HepG2 (cell line): ENCODE measurements at regions not wholly inside any gene's neighbourhood (a gene's known extent, or its start where the extent isn't known, plus 50 kb on each side); places are given as distances from the start of the nearest gene placed in this dataset.
A peak's percentile ranks its signal among the peaks of the same experiment; 100 is the strongest.
"Not testable (repeated sequence)": the region's sequence is repeated elsewhere in the genome, so short reads cannot be mapped to it uniquely, and the experiment has no call there.

ENCODE experiments used
- ATAC-seq: fragments of 200-7000 bp; cut with Tn5 transposase; 3 replicates; pipeline ENCODE4 v1.9.1; 2020; ENCODE audit warnings: mild to moderate bottlenecking, moderate library complexity
- BruUV-seq: library from RNA; stranded (reverse); fragments of 400-500 nt; replicated peaks from 2 replicates; lab custom pipeline; 2021; lab: Mats Ljungman, UMichigan
- CTCF ChIA-PET: fragments of 300-600 bp; formaldehyde crosslinking; extraction: SDS; loops from one replicate; lab custom pipeline; 2021; ENCODE audit warnings: low total read pairs, inconsistent platforms, low intra/inter-chr PET ratio; lab: Yijun Ruan, JAX
- POLR2A ChIA-PET: fragments of 350-600 bp; sonication (Branson Sonifier 250); formaldehyde crosslinking; loops from one replicate; lab custom pipeline; 2020; ENCODE audit warnings: antibody characterized with exemption, inconsistent platforms; lab: Yijun Ruan, JAX
- DNase-seq: peaks from one replicate; pipeline ENCODE4 v3.0.0-alpha.2; 2015; ENCODE audit warnings: low spot score
- FAIRE-seq: peaks from 3 replicates; lab custom pipeline; 2011; peaks lifted over from hg19 to GRCh38; lab: Jason Lieb, UNC
- H2AFZ ChIP-seq: one replicate; pipeline ENCODE4 v1.6.1; 2011; ENCODE audit warnings: low read length, inconsistent platforms
- H3K27ac ChIP-seq: fragments of 300-600 bp; 3 replicates; pipeline ENCODE4 v1.8.0; 2011; ENCODE audit warnings: mixed run types, mild to moderate bottlenecking, mixed read lengths, low read length, inconsistent platforms; ENCODE audit not compliant: insufficient read depth; ENCODE audit errors: extremely low read length
- H3K27me3 ChIP-seq, 2 experiments: fragments of 200-600 bp in 1 of 2; 2 replicates in 1 of 2; 3 replicates in 1 of 2; pipeline versions ENCODE4 v1.6.0 to v1.8.0; 2011; ENCODE audit warnings: low read length in 2 of 2, mild to moderate bottlenecking in 2 of 2, moderate library complexity in 2 of 2, inconsistent platforms in 1 of 2; ENCODE audit not compliant: insufficient read depth in 2 of 2, control insufficient read depth in 1 of 2
- H3K36me3 ChIP-seq, 2 experiments: fragments of 200-600 bp in 1 of 2; replicated peaks in 1 of 2; 2 replicates in 1 of 2; 3 replicates in 1 of 2; pipeline versions ENCODE4 v1.5.1 to v1.8.0; 2011; ENCODE audit warnings: low read length in 2 of 2, inconsistent platforms in 1 of 2; ENCODE audit not compliant: insufficient read depth in 2 of 2, control insufficient read depth in 1 of 2
- H3K4me1 ChIP-seq: 2 replicates; pipeline ENCODE4 v1.5.1; 2012; ENCODE audit warnings: low read length, inconsistent platforms; ENCODE audit not compliant: insufficient read depth
- H3K4me2 ChIP-seq: 2 replicates; pipeline ENCODE4 v1.6.0; 2011; ENCODE audit warnings: low read depth, low read length, inconsistent platforms
- H3K4me3 ChIP-seq, 3 experiments: fragments of 200-600 bp in 1 of 3; sonication (generic), shearing (Covaris generic) in 1 of 3; replicated peaks in 1 of 3; 2 replicates each; pipeline ENCODE4 v1.5.1; 2011 to 2016; ENCODE audit warnings: low read length in 3 of 3, inconsistent platforms in 2 of 3, low read depth in 2 of 3, mild to moderate bottlenecking in 2 of 3, control low read depth in 1 of 3, mixed read lengths in 1 of 3; ENCODE audit not compliant: insufficient read depth in 1 of 3
- H3K79me2 ChIP-seq: one replicate; pipeline ENCODE4 v1.6.1; 2011; ENCODE audit warnings: low read length, inconsistent platforms; ENCODE audit not compliant: insufficient read depth
- H3K9ac ChIP-seq: 2 replicates; pipeline ENCODE4 v1.6.0; 2011; ENCODE audit warnings: mild to moderate bottlenecking, low read depth, low read length, inconsistent platforms; ENCODE audit not compliant: insufficient read depth
- H3K9me3 ChIP-seq: 2 replicates; pipeline ENCODE4 v1.5.1; 2012; ENCODE audit warnings: mild to moderate bottlenecking, low read length
- H4K20me1 ChIP-seq: 2 replicates; pipeline ENCODE4 v1.6.0; 2011; ENCODE audit warnings: inconsistent platforms, mild to moderate bottlenecking, low read length, moderate library complexity; ENCODE audit not compliant: insufficient read depth
- CHD2 ChIP-seq: IDR thresholded peaks from 2 replicates; pipeline ENCODE4 v1.6.1; 2011; ENCODE audit warnings: low read depth, low read length, improper control_type of control experiment
- ERF ChIP-seq: IDR thresholded peaks from 2 replicates; pipeline ENCODE4 v1.6.1; 2018; ENCODE audit warnings: missing biosample characterization, missing genetic modification reagents
- KLF12 ChIP-seq: sonication (generic); formaldehyde crosslinking; IDR thresholded peaks from 2 replicates; pipeline ENCODE4 v1.4.0; 2020; ENCODE audit warnings: missing genetic modification reagents, borderline replicate concordance
- NCOR1 ChIP-seq: fragments of 200-600 bp; sonication (generic); IDR thresholded peaks from 2 replicates; pipeline ENCODE4 v1.7.0; 2017; ENCODE audit warnings: antibody characterized with exemption, low read length, borderline replicate concordance
- ZFP36L1 ChIP-seq: sonication (generic); formaldehyde crosslinking; IDR thresholded peaks from 2 replicates; pipeline ENCODE4 v1.8.0; 2022; ENCODE audit warnings: mild to moderate bottlenecking, missing genetic modification reagents, moderate library complexity
- ZNF251 ChIP-seq: sonication (generic); formaldehyde crosslinking; IDR thresholded peaks from 2 replicates; pipeline ENCODE4 v1.9.0; 2021; ENCODE audit warnings: mild to moderate bottlenecking, missing genetic modification reagents
- ZNF354B ChIP-seq: sonication (generic); formaldehyde crosslinking; IDR thresholded peaks from 2 replicates; pipeline ENCODE4 v1.8.0; 2022; ENCODE audit warnings: mild to moderate bottlenecking, missing genetic modification reagents
- ZNF572 ChIP-seq: sonication (generic); formaldehyde crosslinking; IDR thresholded peaks from 2 replicates; pipeline ENCODE4 v1.5.1; 2020; ENCODE audit warnings: mild to moderate bottlenecking, missing genetic modification reagents
- WGBS: methylation state at CpG from one replicate; pipeline ENCODE4 v1.1.6; 2017; ENCODE audit warnings: low lambda C conversion rate; 5-methylcytosine and 5-hydroxymethylcytosine counted together
- in situ Hi-C: cut with HindIII; loops from 2 replicates; pipeline ENCODE4 v1.10.0; 2017; ENCODE audit warnings: low pct_unique_long_range_greater_than_20kb; ENCODE audit not compliant: extremely low pct_ligation_motif_present
- intact Hi-C: fragments of 100-400 bp; cut with micrococcal nuclease; formaldehyde crosslinking; loops from one replicate; pipeline ENCODE4 v1.10.0; 2022; ENCODE audit not compliant: unreplicated experiment
- TF ChIP-seq, protein P1 (sequence below): sonication (generic); formaldehyde crosslinking; IDR thresholded peaks from 2 replicates; pipeline ENCODE4 v1.4.0; 2020; ENCODE audit warnings: missing genetic modification reagents, borderline replicate concordance
- TF ChIP-seq, protein P2 (sequence below): sonication (generic); formaldehyde crosslinking; IDR thresholded peaks from 2 replicates; pipeline ENCODE4 v1.5.1; 2020; ENCODE audit warnings: mild to moderate bottlenecking, missing genetic modification reagents, moderate library complexity
- TF ChIP-seq, protein P3 (sequence below), 2 experiments: IDR thresholded peaks; 2 replicates each; pipeline ENCODE4 v1.6.1; 2011 to 2012; ENCODE audit warnings: low read length in 2 of 2, borderline replicate concordance in 1 of 2, low read depth in 1 of 2, mild to moderate bottlenecking in 1 of 2, moderate library complexity in 1 of 2

DNA sequence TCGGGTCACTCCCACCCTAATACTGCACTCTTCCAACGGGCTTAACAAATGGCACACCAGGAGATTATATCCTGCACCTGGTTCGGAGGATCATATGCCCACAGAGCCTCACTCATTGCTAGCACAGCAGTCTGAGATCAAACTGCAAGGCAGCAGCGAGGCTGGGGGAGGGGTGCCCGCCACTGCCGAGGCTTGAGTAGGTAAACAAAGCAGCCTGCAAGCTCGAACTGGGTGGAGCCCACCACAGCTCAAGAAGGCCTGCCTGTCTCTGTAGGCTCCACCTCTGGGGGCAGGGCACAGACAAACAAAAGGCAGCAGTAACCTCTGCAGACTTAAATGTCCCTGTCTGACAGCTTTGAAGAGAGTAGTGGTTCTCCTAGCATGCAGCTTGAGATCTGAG is 73.7 kb downstream of the MTNR1B start:
- FAIRE-seq, H2AFZ ChIP-seq, DNase-seq, CTCF ChIA-PET, intact Hi-C loops, H3K27me3 ChIP-seq, H3K9ac ChIP-seq, BruUV-seq, H3K36me3 ChIP-seq, in situ Hi-C loops, H4K20me1 ChIP-seq, H3K4me3 ChIP-seq, ATAC-seq, H3K27ac ChIP-seq, H3K79me2 ChIP-seq, POLR2A ChIA-PET, H3K4me1 ChIP-seq, H3K4me2 ChIP-seq: not testable (repeated sequence)
- H3K9me3 ChIP-seq: peaks cover 13% of the 10 kb centered on the region
- TF ChIP-seq, protein P1, sequence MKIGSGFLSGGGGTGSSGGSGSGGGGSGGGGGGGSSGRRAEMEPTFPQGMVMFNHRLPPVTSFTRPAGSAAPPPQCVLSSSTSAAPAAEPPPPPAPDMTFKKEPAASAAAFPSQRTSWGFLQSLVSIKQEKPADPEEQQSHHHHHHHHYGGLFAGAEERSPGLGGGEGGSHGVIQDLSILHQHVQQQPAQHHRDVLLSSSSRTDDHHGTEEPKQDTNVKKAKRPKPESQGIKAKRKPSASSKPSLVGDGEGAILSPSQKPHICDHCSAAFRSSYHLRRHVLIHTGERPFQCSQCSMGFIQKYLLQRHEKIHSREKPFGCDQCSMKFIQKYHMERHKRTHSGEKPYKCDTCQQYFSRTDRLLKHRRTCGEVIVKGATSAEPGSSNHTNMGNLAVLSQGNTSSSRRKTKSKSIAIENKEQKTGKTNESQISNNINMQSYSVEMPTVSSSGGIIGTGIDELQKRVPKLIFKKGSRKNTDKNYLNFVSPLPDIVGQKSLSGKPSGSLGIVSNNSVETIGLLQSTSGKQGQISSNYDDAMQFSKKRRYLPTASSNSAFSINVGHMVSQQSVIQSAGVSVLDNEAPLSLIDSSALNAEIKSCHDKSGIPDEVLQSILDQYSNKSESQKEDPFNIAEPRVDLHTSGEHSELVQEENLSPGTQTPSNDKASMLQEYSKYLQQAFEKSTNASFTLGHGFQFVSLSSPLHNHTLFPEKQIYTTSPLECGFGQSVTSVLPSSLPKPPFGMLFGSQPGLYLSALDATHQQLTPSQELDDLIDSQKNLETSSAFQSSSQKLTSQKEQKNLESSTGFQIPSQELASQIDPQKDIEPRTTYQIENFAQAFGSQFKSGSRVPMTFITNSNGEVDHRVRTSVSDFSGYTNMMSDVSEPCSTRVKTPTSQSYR (CRISPR knock-in tag): peak; percentile 29; the same call in 1 of the 2 replicates
- WGBS: 7% methylated on average over 4 of the region's 7 CpGs

DNA sequence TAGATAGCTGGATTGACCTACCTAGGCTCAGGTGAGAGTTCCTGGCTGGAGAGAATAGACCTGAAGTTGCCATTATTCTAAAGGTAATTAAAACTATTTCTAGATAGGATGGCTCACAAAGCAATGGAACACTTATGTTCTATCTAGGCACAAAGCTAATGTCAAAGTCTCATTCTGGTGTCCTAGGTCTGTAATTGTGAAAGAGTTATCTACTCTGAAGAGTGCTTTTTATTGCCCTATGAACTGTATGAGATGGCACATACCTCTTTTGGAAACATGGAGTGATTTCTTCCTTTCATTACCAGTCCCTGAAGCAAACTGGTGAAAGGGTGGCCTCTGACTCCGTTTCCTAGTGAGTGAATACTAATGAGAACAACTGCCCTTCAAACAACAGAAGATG is 80.3 kb downstream of the MTNR1B start:
- no peaks in the 10 kb centered on the region for H3K36me3 ChIP-seq
- ATAC-seq: no peak
- H3K4me3 ChIP-seq: no peak overlapping the region
- 0% methylated on average over 1 of the region's 1 CpG for WGBS
- no peaks in the 10 kb centered on the region for H3K4me1 ChIP-seq
- FAIRE-seq: no peak
- no peaks in the 10 kb centered on the region for H3K79me2 ChIP-seq
- H3K27me3 ChIP-seq: no peaks in the 10 kb centered on the region
- H4K20me1 ChIP-seq: no peaks in the 10 kb centered on the region
- H3K27ac ChIP-seq: no peak overlapping the region
- no peaks in the 10 kb centered on the region for H3K9me3 ChIP-seq
- ChIA-PET POLR2A (no interaction called here), CTCF (no interaction called here)
- DNase-seq: no peak
- intact Hi-C loops: no loop called here
- H3K9ac ChIP-seq: no peak overlapping the region
- in situ Hi-C loops: no loop called here
- H3K4me2 ChIP-seq: no peak overlapping the region
- no TSS peak for BruUV-seq
- H2AFZ ChIP-seq: no peak overlapping the region
- TF ChIP-seq ZNF354B (no peak), ZNF572 (CRISPR knock-in tag) (no peak), NCOR1 (no peak), ZNF251 (CRISPR knock-in tag) (no peak), ERF (no peak), ZFP36L1 (CRISPR knock-in tag) (no peak), KLF12 (CRISPR knock-in tag) (no peak), CHD2 (no peak)
- TF ChIP-seq, protein P2, sequence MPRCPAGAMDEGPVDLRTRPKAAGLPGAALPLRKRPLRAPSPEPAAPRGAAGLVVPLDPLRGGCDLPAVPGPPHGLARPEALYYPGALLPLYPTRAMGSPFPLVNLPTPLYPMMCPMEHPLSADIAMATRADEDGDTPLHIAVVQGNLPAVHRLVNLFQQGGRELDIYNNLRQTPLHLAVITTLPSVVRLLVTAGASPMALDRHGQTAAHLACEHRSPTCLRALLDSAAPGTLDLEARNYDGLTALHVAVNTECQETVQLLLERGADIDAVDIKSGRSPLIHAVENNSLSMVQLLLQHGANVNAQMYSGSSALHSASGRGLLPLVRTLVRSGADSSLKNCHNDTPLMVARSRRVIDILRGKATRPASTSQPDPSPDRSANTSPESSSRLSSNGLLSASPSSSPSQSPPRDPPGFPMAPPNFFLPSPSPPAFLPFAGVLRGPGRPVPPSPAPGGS (CRISPR knock-in tag): no peak
- TF ChIP-seq, protein P3, sequence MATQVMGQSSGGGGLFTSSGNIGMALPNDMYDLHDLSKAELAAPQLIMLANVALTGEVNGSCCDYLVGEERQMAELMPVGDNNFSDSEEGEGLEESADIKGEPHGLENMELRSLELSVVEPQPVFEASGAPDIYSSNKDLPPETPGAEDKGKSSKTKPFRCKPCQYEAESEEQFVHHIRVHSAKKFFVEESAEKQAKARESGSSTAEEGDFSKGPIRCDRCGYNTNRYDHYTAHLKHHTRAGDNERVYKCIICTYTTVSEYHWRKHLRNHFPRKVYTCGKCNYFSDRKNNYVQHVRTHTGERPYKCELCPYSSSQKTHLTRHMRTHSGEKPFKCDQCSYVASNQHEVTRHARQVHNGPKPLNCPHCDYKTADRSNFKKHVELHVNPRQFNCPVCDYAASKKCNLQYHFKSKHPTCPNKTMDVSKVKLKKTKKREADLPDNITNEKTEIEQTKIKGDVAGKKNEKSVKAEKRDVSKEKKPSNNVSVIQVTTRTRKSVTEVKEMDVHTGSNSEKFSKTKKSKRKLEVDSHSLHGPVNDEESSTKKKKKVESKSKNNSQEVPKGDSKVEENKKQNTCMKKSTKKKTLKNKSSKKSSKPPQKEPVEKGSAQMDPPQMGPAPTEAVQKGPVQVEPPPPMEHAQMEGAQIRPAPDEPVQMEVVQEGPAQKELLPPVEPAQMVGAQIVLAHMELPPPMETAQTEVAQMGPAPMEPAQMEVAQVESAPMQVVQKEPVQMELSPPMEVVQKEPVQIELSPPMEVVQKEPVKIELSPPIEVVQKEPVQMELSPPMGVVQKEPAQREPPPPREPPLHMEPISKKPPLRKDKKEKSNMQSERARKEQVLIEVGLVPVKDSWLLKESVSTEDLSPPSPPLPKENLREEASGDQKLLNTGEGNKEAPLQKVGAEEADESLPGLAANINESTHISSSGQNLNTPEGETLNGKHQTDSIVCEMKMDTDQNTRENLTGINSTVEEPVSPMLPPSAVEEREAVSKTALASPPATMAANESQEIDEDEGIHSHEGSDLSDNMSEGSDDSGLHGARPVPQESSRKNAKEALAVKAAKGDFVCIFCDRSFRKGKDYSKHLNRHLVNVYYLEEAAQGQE (IDR thresholded peaks at IDR 0.05; ENCODE audit: borderline replicate concordance in 1 of 2, low read depth in 1 of 2, low read length in 2 of 2): no peak
